ENCODE measurements at regions not wholly inside any gene's neighbourhood (a gene's known extent, or its start where the extent isn't known, plus 50 kb on each side); places are given as distances from the start of the nearest gene placed in this dataset.
A peak's percentile ranks its signal among the peaks of the same experiment; 100 is the strongest.

GRCh38 chr13:44255771-44256364 lies 117.8 kb upstream of the SERP2 start:
- no peak for DNase-seq (ENCODE audit: low spot score)

GRCh38 chr13:44257796-44258195 lies 115.8 kb upstream of the SERP2 start:
- DNase-seq (ENCODE audit: low spot score), result no peak

GRCh38 chr13:44259045-44260027 lies 114.3 kb upstream of the SERP2 start:
- DNase-seq (ENCODE audit: low spot score), result peak; percentile 33

GRCh38 chr13:44260336-44260735 lies 113.3 kb upstream of the SERP2 start:
- no peak for DNase-seq (ENCODE audit: low spot score)

GRCh38 chr13:44263751-44264620 lies 109.6 kb upstream of the SERP2 start:
- no peak for DNase-seq (ENCODE audit: low spot score)

- DNase-seq (ENCODE audit: low spot score), result no peak
These were observed 107.3 kb upstream of the SERP2 start for GRCh38 chr13:44266305-44266704.

GRCh38 chr13:44266772-44267171 lies 106.9 kb upstream of the SERP2 start:
- no peak for DNase-seq (ENCODE audit: low spot score)

GRCh38 chr13:44267203-44267602 lies 106.4 kb upstream of the SERP2 start:
- no peak for DNase-seq (ENCODE audit: low spot score)

GRCh38 chr13:44267980-44268379 lies 105.6 kb upstream of the SERP2 start:
- DNase-seq (ENCODE audit: low spot score), result no peak

- no peak for DNase-seq (ENCODE audit: low spot score)
These were observed 104.6 kb upstream of the SERP2 start for GRCh38 chr13:44268980-44269379.

- DNase-seq (ENCODE audit: low spot score), result no peak
These were observed 103.5 kb upstream of the SERP2 start for GRCh38 chr13:44270150-44270549.

- no peak for DNase-seq (ENCODE audit: low spot score)
These were observed 102.6 kb upstream of the SERP2 start for GRCh38 chr13:44271031-44271455.

GRCh38 chr13:44271473-44271872 lies 102.2 kb upstream of the SERP2 start:
- DNase-seq (ENCODE audit: low spot score), result no peak

GRCh38 chr13:44271915-44272341 lies 101.7 kb upstream of the SERP2 start:
- DNase-seq (ENCODE audit: low spot score), result peak; percentile 86

- DNase-seq (ENCODE audit: low spot score), result no peak
These were observed 100.9 kb upstream of the SERP2 start for GRCh38 chr13:44272692-44273091.

GRCh38 chr13:44273216-44273615 lies 100.4 kb upstream of the SERP2 start:
- DNase-seq (ENCODE audit: low spot score), result no peak

GRCh38 chr13:44273991-44274770 lies 99.4 kb upstream of the SERP2 start:
- DNase-seq (ENCODE audit: low spot score), result no peak

GRCh38 chr13:44274771-44275205 lies 98.8 kb upstream of the SERP2 start:
- no peak for DNase-seq (ENCODE audit: low spot score)

GRCh38 chr13:44275381-44275780 lies 98.2 kb upstream of the SERP2 start:
- DNase-seq (ENCODE audit: low spot score), result no peak

- DNase-seq (ENCODE audit: low spot score), result no peak
These were observed 97.6 kb upstream of the SERP2 start for GRCh38 chr13:44276061-44276460.

GRCh38 chr13:44277459-44277858 lies 96.2 kb upstream of the SERP2 start:
- no peak for DNase-seq (ENCODE audit: low spot score)

Measured in cerebellar cortex (tissue), 1 donor.